NCI-H748 (cell line): ENCODE measurements at regions not wholly inside any gene's neighbourhood (a gene's known extent, or its start where the extent isn't known, plus 50 kb on each side); places are given as distances from the start of the nearest gene placed in this dataset.

ENCODE experiments used
- DNase-seq: peaks from one replicate; lab custom pipeline; 2025; ENCODE audit not compliant: unreplicated experiment; lab: John Stamatoyannopoulos, UW

- DNase-seq = no peak
These were observed 67.6 kb downstream of the COX18 start for GRCh38 chr4:73001885-73002284.

DNA sequence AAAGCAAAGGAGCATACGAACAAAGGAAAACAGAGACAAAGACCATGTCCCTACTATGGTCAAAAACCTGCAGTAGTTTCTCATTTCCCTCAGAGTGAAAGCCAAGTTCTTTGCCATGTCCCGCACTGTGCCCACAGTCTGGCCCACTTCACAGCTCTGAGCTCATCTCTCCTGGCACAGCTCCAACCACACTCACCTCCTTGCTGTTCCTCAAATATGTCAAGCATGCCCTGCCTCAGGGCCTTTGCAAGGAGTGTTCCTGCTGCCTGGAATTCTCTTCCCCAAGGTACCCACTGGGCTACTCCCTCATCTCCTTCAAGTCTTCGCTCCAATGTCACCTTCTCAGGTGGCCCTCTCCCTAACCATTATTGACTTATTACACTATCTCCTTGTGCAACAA, 72.1 kb downstream of the COX18 start:
- DNase-seq = no peak

DNA sequence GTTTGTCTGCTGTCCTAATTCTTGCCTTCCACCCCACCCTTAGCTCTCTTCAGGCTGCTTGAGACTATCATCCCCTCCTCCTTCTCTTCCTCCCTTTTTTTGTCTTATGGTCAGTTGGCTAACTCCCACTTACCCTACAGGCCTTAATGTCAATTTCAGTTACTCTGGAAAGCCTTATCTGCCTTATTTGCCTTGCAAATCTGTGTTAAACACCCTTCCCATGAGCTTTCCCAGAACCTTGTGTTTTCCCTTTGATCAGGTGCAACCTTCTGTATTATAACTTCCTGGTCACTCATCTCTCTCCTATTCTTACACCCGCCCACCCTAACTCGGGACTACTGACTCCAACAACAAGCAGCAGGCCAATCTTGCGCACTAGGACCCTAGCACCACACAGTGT, 74.8 kb downstream of the COX18 start:
- DNase-seq = no peak

- no peak for DNase-seq
These were observed 75.6 kb downstream of the COX18 start for GRCh38 chr4:72993876-72994275.

DNA sequence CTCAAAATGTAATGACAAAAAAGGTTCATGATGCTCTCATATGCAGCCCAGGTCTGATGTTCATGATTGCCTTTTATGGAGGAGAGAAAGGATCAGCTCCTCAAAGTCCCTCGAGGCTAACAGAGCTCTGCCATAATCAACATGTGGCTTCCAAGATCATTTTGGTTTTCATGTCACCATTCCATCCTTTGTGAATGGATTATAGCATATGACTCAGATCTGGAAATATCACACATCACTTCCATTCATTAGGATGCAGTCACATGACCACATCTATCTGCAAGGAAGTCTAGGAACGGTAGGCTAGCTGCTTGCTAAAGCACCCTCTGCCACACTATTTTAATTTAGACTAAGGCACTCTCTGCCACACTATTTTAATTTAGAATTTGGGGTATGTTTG, 77.6 kb downstream of the COX18 start:
- DNase-seq = no peak

GRCh38 chr4:72987741-72988729, 81.5 kb downstream of the COX18 start:
- no peak for DNase-seq

DNA sequence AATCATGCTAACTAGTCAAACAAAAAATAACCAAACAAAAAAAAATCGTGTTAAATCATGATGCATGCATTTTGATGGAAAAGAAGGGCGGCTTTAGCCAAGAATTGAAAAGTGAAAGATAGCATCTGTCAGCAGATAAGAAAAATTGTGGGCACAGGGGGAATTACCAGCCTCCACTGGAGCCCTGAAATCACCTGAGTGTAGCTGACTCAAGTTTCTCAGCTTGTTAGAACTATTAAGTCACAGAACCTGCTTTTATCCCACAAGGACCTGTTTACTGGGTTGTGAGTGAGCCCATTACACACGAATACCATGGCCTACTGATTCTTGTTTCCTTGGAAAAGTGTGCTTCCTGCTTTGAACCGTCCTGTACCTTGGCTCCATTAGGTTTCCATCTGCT, 85.2 kb downstream of the COX18 start:
- no peak for DNase-seq

GRCh38 chr4:72983709-72984108, 85.8 kb downstream of the COX18 start:
- DNase-seq = no peak

- DNase-seq = no peak
These were observed 91.5 kb downstream of the COX18 start for GRCh38 chr4:72977936-72978485.

DNA sequence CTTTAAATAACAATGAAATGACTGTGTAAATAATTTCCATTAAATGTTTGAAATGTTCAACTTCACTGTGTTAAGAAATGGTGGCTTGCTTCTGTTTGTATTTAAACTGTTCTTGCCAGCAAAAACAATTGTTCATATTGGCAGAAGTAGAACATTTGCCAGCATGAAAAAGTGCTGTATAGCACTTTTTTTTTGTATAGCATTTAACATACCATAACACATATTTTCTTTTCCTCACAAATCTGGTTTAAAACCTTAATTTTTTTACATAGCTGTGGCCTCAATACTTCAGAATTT, 94.1 kb downstream of the COX18 start:
- no peak for DNase-seq

DNA sequence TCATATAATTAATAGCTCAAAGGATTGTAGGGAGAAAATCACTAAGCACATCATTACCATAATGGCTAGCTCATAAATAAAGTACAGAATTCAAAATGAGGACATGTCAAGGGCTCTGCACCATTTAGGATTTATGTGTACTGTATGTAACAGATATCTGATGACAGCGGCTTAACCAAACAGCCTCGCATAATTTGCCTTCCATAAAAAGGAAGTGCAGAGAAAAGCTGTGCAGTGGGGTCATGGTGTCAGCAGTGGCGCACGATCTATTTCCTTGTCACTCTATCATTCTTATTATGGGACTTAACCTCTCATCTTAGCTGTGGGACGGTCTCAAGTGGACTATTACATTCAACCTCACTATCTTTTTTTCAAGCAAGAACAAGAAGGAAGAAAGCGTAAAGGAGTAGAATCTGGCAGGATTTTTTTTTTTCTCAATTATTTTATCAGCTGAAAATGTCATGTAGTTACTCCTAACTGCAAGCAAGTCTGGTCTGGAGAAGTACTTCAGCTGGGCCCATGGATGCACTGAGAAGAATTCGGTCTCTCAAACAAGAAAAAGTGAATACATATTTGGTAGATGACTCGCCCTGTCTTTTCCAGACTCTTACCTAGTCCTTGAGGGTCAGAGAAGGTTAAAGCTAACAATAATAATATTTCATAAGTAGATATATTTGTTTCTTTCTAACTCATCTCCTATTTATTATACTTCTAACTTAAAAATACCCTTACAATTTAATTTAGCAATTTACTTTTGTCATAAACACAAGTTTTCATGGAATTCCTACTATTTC, 94.6 kb downstream of the COX18 start:
- peak; percentile 60 for DNase-seq

DNA sequence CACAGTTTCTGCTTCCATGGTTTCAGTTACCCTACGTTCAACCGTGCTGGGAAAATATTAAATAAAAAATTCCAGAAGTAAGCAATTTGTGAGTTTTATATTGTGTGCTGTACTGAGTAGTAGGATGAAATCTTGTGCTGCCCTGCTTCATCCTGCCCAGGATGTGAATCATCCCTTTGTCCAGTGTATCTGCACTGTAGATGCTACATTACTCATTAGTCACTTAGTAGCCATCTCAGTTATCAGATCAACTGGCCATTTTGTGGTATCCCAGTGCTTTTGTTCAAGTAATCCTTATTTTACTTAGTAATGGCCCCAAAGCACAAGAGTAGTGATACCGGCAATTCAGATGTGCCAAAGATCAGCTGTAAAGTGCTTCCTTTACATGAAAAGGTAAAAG, 97.9 kb downstream of the COX18 start:
- DNase-seq = no peak

GRCh38 chr4:72970756-72971155, 98.8 kb downstream of the COX18 start:
- no peak for DNase-seq

GRCh38 chr4:72969976-72970375, 99.5 kb downstream of the COX18 start:
- DNase-seq = no peak

DNA sequence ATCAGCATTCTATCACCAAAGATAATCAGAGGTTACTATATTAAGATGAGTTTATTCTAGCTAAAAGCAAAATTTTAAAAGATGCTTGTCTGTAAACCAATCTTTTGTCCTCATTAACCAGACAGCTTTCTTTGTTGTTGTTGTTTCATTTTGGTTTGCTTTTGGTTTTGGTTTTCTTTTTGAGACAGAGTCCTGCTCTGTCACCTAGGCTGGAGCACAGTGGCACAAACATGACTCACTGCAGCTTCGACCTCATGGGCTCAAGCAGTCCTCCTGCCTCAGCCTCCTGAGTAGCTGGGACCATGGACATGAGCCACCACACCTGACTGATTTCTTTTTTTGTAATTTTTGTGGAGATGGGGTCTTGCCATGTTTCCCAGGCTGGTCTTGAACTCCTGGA, 102.9 kb downstream of the COX18 start:
- no peak for DNase-seq

DNA sequence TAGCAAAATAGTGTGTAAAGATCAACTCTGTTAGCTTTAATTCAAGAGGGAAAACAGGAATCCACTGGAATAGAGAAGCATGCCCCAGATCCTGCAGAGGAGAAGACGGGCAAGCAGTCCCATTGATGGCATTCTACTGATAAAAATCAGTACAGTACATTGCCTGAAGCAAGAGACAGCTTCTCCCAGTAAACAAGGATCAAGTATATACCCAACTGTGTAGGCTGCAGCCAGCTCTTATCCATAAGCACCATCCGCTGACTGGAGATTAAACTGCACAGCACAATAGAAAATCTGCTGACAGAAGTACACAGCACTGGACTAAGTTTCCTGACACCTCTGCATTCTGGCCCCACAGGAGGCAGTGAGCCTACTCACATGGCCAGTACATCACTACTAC, 110.1 kb downstream of the COX18 start:
- no peak for DNase-seq

GRCh38 chr4:72954811-72955210, 114.7 kb downstream of the COX18 start:
- no peak for DNase-seq

DNA sequence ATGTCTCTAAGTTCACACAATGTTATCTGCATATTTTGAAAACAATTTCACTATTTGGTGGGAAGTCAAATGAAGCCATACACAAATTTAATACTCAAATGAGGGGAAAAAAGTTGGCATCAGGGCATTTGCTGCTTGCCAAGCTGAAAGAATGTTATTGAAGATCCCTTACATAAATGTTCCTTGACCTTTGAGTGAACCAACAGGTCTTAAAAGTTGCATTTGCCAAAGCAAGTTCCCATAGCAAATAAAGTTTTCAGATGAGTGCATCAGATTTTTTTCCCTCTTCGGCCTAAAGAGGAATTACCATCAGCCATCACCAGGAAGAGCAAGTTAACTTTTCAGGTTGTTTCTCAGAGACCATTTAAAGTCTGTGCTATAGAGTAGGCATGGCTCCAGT, 115.9 kb downstream of the COX18 start:
- DNase-seq = no peak

- no peak for DNase-seq
These were observed 117.9 kb downstream of the COX18 start for GRCh38 chr4:72951628-72952027.

- DNase-seq = no peak
These were observed 118.4 kb downstream of the COX18 start for GRCh38 chr4:72951147-72951546.

DNA sequence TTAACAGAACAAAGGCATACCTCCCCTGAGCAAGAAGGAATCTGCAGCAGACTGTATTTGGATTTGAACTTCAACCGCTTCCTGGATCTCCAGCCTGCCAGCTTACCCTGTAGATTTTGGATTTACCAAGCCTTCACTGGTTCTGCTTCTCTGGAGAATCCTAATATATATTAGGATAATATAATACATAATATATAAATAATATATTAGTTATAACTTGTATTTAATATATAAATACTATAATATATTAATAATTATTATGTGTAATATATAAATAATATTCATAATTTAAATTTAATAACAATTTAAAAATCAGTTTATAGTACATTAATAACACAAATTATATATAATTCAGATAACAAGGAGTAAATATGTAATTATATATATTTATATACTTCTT, 121.4 kb downstream of the COX18 start:
- DNase-seq = no peak

- no peak for DNase-seq
These were observed 123.7 kb downstream of the COX18 start for GRCh38 chr4:72945719-72946336.
